ENCODE measurements at regions not wholly inside any gene's neighbourhood (a gene's known extent, or its start where the extent isn't known, plus 50 kb on each side); places are given as distances from the start of the nearest gene placed in this dataset.

DNA sequence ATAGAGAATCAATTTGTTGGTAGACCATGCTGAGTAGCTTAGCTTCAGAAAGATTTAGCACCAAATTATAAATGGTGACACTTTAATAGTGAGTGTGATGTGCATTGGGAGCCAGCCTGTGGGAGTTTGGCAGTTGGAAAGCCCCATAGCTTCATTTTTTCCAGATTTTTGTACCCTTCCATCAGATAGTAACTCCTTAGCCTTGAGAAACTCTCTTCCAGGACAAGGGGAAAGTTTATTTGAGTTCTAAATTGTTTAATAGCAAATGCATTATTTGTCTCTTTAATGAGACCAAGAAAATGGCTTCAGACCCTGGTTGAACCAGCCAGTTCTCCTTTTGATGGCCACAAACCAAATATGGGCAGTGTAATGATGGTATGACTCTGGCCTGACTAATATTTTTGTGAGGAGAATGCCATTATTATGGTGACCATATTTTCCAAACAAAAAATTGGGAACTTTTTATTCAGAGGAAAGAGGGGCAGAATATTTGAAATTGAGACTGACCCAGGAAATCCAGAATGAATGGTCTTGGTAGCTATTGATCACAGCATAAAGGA lies 49.8 kb downstream of the PLCE1 start:
- H3K36me3 ChIP-seq (ENCODE audit: low read depth): no peaks in the 10 kb centered on the region
- DNase-seq (no peak), ATAC-seq (no peak)
- no peaks in the 10 kb centered on the region for H3K9me3 ChIP-seq
- intact Hi-C loops (cut with DNase I, micrococcal nuclease): no loop called here
- TF ChIP-seq, protein P1, sequence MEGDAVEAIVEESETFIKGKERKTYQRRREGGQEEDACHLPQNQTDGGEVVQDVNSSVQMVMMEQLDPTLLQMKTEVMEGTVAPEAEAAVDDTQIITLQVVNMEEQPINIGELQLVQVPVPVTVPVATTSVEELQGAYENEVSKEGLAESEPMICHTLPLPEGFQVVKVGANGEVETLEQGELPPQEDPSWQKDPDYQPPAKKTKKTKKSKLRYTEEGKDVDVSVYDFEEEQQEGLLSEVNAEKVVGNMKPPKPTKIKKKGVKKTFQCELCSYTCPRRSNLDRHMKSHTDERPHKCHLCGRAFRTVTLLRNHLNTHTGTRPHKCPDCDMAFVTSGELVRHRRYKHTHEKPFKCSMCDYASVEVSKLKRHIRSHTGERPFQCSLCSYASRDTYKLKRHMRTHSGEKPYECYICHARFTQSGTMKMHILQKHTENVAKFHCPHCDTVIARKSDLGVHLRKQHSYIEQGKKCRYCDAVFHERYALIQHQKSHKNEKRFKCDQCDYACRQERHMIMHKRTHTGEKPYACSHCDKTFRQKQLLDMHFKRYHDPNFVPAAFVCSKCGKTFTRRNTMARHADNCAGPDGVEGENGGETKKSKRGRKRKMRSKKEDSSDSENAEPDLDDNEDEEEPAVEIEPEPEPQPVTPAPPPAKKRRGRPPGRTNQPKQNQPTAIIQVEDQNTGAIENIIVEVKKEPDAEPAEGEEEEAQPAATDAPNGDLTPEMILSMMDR (IDR thresholded peaks at IDR 0.05): no peak
- H3K4me1 ChIP-seq (ENCODE audit: low read depth): peaks cover 17% of the 10 kb centered on the region
- no peak overlapping the region for H3K4me3 ChIP-seq

GRCh38 chr10:94046098-94046497 lies 52.4 kb downstream of the PLCE1 start:
- intact Hi-C loops (cut with DNase I, micrococcal nuclease): no loop called here
- no peak overlapping the region for H3K4me3 ChIP-seq
- H3K36me3 ChIP-seq (ENCODE audit: low read depth): no peaks in the 10 kb centered on the region
- ATAC-seq: no peak
- peaks cover 14% of the 10 kb centered on the region for H3K4me1 ChIP-seq (ENCODE audit: low read depth)
- DNase-seq: no peak
- H3K9me3 ChIP-seq: no peaks in the 10 kb centered on the region
- TF ChIP-seq, protein P1 (IDR thresholded peaks at IDR 0.05): no peak

DNA sequence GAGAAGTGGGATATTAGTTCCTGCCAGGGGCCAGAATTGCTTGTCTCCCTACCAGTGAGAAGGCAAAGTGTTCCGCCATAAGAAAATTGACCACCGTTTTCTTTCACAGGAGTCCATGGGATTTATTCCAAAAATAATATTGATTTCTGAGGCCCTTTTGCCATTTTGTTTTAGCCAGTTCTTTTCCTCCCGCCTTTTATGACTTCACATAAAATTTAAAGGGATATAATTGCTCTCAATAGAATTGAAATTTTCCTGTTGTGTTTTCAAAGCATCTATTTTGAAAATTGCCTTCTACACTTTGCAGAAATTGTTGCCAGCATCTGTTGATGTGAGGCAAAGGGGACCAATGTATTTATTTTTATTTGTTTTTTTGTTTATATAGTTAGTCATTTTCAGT lies 53.6 kb downstream of the PLCE1 start:
- DNase-seq: no peak
- H3K36me3 ChIP-seq (ENCODE audit: low read depth): no peaks in the 10 kb centered on the region
- ATAC-seq: no peak
- no peaks in the 10 kb centered on the region for H3K9me3 ChIP-seq
- TF ChIP-seq, protein P1 (IDR thresholded peaks at IDR 0.05): no peak
- intact Hi-C loops (cut with DNase I, micrococcal nuclease): no loop called here
- H3K4me1 ChIP-seq (ENCODE audit: low read depth): peaks cover 2% of the 10 kb centered on the region
- no peak overlapping the region for H3K4me3 ChIP-seq

GRCh38 chr10:94049911-94050310 lies 56.2 kb downstream of the PLCE1 start:
- Histone ChIP-seq H3K4me3 (no peak overlapping the region), H3K4me1 (ENCODE audit: low read depth) (no peaks in the 10 kb centered on the region), H3K9me3 (no peaks in the 10 kb centered on the region), H3K36me3 (ENCODE audit: low read depth) (no peaks in the 10 kb centered on the region)
- TF ChIP-seq, protein P1 (IDR thresholded peaks at IDR 0.05): no peak
- intact Hi-C loops (cut with DNase I, micrococcal nuclease): no loop called here
- DNase-seq (no peak), ATAC-seq (no peak)

GRCh38 chr10:94052281-94052680 lies 58.5 kb downstream of the PLCE1 start:
- TF ChIP-seq, protein P1 (IDR thresholded peaks at IDR 0.05): no peak
- Histone ChIP-seq H3K36me3 (ENCODE audit: low read depth) (no peaks in the 10 kb centered on the region), H3K9me3 (no peaks in the 10 kb centered on the region), H3K4me1 (ENCODE audit: low read depth) (no peaks in the 10 kb centered on the region), H3K4me3 (no peak overlapping the region)
- intact Hi-C loops (cut with DNase I, micrococcal nuclease): no loop called here
- DNase-seq (no peak), ATAC-seq (no peak)

Data from mucosa of descending colon (tissue), 3 donors.